SK-N-MC (cell line): ENCODE measurements at regions not wholly inside any gene's neighbourhood (a gene's known extent, or its start where the extent isn't known, plus 50 kb on each side); places are given as distances from the start of the nearest gene placed in this dataset.
"Not testable (repeated sequence)": the region's sequence is repeated elsewhere in the genome, so short reads cannot be mapped to it uniquely, and the experiment has no call there.

Source experiments
- DNase-seq: peaks from one replicate; pipeline ENCODE4 v3.0.0-alpha.2; 2011; ENCODE audit warnings: low read depth, low spot score
- H3K27ac ChIP-seq: fragments of 200-600 bp; sonication (generic); 2 replicates; pipeline ENCODE4 v1.5.1; 2016; ENCODE audit warnings: mixed run types
- H3K36me3 ChIP-seq: fragments of 200-600 bp; sonication (generic); 2 replicates; pipeline ENCODE4 v1.6.1; 2017; ENCODE audit warnings: antibody characterized with exemption, low read length, mixed read lengths; ENCODE audit not compliant: insufficient read depth
- H3K4me3 ChIP-seq: fragments of 200-600 bp; sonication (generic); 2 replicates; pipeline ENCODE4 v1.5.1; 2016
- H3K9ac ChIP-seq: fragments of 200-600 bp; sonication (generic); 2 replicates; pipeline ENCODE4 v1.8.0; 2017; ENCODE audit warnings: mixed run types, mixed read lengths; ENCODE audit not compliant: insufficient read length
- H3K9me3 ChIP-seq: fragments of 200-600 bp; sonication (generic); 2 replicates; pipeline ENCODE4 v1.6.1; 2017; ENCODE audit warnings: low read depth, mild to moderate bottlenecking, antibody characterized with exemption, low read length, moderate library complexity, mixed read lengths
- EZH2 ChIP-seq: fragments of 200-600 bp; sonication (generic); IDR thresholded peaks from one replicate; pipeline ENCODE4 v1.6.1; 2017; ENCODE audit warnings: antibody characterized with exemption
- FOXP2 ChIP-seq: optimal IDR thresholded peaks from 2 replicates; pipeline ENCODE3; 2011; ENCODE audit warnings: mild to moderate bottlenecking, moderate library complexity; ENCODE audit not compliant: insufficient read depth; ENCODE audit errors: extremely low read length, control extremely low read depth
- POLR2AphosphoS5 ChIP-seq: IDR thresholded peaks from 2 replicates; pipeline ENCODE4 v1.6.1; 2012; ENCODE audit warnings: mild to moderate bottlenecking, low read depth, low read length, borderline replicate concordance

DNA sequence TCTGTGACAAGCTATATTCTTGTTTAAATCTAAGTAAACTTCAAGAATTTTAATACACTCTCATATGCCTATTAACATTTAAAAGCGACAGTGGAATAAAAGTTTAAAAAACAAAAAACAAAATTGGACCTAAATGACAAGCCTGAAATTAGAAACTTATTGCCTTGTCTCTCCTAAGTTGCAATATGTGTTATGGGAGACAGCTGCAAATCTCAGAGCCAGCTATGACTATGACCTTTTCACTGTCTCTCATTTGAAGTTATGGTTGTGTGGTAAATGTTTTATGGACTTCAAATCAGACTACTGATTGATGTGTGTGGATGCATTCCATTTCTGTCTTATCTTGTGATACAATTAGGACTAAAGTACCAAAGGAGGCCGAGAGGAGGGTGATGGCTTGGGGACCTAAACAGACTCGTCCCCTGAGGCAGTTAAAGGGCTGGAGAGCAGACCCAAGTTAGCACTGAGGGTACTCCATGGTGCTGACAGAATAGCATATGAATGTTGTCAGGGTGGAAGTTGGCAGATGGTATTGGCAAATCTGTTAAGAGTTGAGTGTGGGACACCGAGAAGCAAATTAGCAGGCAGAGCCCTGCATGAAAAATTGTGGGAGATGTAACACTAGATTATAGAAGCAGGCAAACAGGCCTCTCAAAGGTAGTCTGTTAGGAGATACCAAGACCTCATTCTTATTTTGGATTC lies 930.1 kb upstream of the MAN1A1 start:
- no peaks in the 10 kb centered on the region for H3K9me3 ChIP-seq
- no peak overlapping the region for H3K4me3 ChIP-seq
- H3K27ac ChIP-seq, result peak overlapping the region; percentile 72
- no peaks in the 10 kb centered on the region for H3K36me3 ChIP-seq
- no peak for DNase-seq
- H3K9ac ChIP-seq, result no peak overlapping the region
- TF ChIP-seq EZH2 (no peak), FOXP2 (no peak), POLR2AphosphoS5 (no peak)

DNA sequence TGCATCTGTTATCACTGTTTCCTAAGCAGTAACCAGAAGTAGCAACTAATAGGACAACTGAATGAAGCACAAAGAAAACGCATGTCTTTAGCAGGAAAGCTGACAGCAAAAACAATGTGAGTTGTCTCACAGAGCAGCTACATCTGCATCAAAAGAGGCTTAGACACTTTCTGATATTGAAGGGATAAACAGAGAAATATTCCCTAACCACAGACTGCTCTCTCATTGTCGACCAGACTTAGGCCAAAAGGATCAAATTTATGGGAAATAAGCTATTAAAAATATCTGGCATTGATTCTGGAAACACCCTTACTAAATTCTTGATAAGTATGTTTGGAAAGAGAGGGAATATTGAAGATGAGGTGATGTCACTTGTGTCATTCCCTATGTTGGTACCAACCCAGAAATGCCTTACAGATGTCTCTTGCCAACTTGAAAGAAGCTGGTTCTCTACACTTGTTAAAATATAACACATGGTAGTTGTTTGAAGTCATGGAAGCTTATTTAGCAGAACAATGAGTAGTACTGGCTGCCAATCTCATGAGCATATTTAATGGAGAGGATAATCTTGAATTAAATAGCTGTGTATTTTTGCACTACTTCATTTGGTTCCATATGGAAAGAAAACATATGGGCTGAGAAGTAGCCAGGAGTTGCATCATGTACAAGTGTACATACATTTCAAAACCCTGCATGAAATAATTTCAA lies 929.3 kb upstream of the MAN1A1 start:
- Histone ChIP-seq H3K27ac (peak overlapping the region; percentile 72), H3K36me3 (no peaks in the 10 kb centered on the region), H3K9ac (no peak overlapping the region), H3K4me3 (no peak overlapping the region), H3K9me3 (no peaks in the 10 kb centered on the region)
- DNase-seq, result no peak
- no peak for TF ChIP-seq POLR2AphosphoS5
- no peak for TF ChIP-seq EZH2
- no peak for TF ChIP-seq FOXP2

- Histone ChIP-seq H3K27ac (no peak overlapping the region), H3K36me3 (no peaks in the 10 kb centered on the region), H3K9me3 (no peaks in the 10 kb centered on the region; the same call in 1 of the 2 replicates), H3K4me3 (no peak overlapping the region), H3K9ac (no peak overlapping the region)
- TF ChIP-seq FOXP2, result no peak
- TF ChIP-seq POLR2AphosphoS5, result no peak
- no peak for TF ChIP-seq EZH2
- DNase-seq, result no peak
Measured at GRCh38 chr6:120274547-120274946, 925.0 kb upstream of the MAN1A1 start.

- H3K4me3 ChIP-seq, result no peak overlapping the region
- no peaks in the 10 kb centered on the region; the same call in 1 of the 2 replicates for H3K9me3 ChIP-seq
- H3K27ac ChIP-seq, result no peak overlapping the region
- no peak overlapping the region for H3K9ac ChIP-seq
- TF ChIP-seq EZH2 (no peak), POLR2AphosphoS5 (no peak), FOXP2 (no peak)
- DNase-seq, result no peak
- no peaks in the 10 kb centered on the region for H3K36me3 ChIP-seq
Measured at GRCh38 chr6:120273411-120273810, 923.9 kb upstream of the MAN1A1 start.

- no peak for DNase-seq
- H3K9me3 ChIP-seq, result no peaks in the 10 kb centered on the region; the same call in 1 of the 2 replicates
- no peak overlapping the region for H3K9ac ChIP-seq
- no peak for TF ChIP-seq FOXP2
- TF ChIP-seq POLR2AphosphoS5, result no peak
- no peak for TF ChIP-seq EZH2
- no peak overlapping the region for H3K4me3 ChIP-seq
- no peaks in the 10 kb centered on the region for H3K36me3 ChIP-seq
- no peak overlapping the region for H3K27ac ChIP-seq
Measured at GRCh38 chr6:120272038-120272437, 922.5 kb upstream of the MAN1A1 start.

GRCh38 chr6:120268256-120268655 lies 918.7 kb upstream of the MAN1A1 start:
- not testable (repeated sequence) for H3K9ac ChIP-seq, H3K36me3 ChIP-seq, H3K27ac ChIP-seq, H3K4me3 ChIP-seq, H3K9me3 ChIP-seq, DNase-seq

DNA sequence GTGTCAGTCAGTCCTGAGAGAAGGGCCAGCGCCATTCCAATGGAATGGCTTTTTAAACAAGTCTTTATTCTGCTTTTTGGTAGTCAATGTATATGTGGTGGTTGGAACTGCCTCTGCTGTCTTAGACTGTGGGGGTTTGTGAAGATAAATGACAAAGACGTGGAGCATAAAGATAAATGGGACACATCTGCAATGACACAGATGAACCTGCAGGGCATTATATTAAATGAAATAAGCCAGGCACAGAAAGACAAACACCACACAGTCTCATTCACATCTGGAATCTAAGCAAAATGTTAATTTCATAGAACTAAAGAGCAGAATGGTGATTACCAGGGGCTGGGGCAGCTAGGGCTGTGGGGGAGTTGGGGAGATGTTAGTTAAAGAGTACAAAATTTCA lies 912.8 kb upstream of the MAN1A1 start:
- DNase-seq, result no peak
- Histone ChIP-seq H3K36me3 (no peaks in the 10 kb centered on the region), H3K4me3 (no peak overlapping the region), H3K27ac (no peak overlapping the region), H3K9ac (no peak overlapping the region), H3K9me3 (no peaks in the 10 kb centered on the region)
- TF ChIP-seq POLR2AphosphoS5 (no peak), FOXP2 (no peak), EZH2 (no peak)

DNA sequence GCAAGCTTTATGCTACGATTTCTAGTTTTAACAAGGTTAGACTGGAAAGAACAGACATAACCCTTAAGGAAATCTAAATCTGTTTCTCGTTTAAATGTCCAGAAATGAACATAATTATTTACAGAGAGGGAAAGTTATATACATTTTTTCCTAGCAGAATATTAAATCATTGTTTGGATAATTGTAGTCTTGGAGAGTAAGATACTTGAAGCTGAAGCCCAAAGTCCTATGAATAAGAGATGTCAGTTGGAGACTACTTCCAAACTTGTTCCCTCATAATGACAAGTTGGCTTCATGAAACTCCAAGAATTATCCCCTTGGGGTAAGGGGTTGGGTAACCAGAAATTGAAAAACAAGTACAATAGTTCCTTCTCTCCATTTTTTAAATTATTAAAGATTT lies 911.1 kb upstream of the MAN1A1 start:
- Histone ChIP-seq H3K36me3 (no peaks in the 10 kb centered on the region), H3K4me3 (no peak overlapping the region), H3K9me3 (no peaks in the 10 kb centered on the region), H3K27ac (peak overlapping the region; percentile 68), H3K9ac (no peak overlapping the region)
- TF ChIP-seq EZH2 (no peak), FOXP2 (no peak), POLR2AphosphoS5 (no peak)
- no peak for DNase-seq
